Astrocyte (in vitro differentiated cells and primary cell): ENCODE measurements at regions not wholly inside any gene's neighbourhood (a gene's known extent, or its start where the extent isn't known, plus 50 kb on each side); places are given as distances from the start of the nearest gene placed in this dataset.

Experiments used
- CTCF ChIP-seq: IDR thresholded peaks from 2 replicates; pipeline ENCODE4 v1.5.1; 2011; ENCODE audit warnings: low read depth, mild to moderate bottlenecking, inconsistent platforms, low read length, moderate library complexity; ENCODE audit not compliant: insufficient read depth
- EZH2 ChIP-seq: IDR thresholded peaks from 2 replicates; pipeline ENCODE4 v1.6.1; 2012; ENCODE audit warnings: mild to moderate bottlenecking, low read length, inconsistent platforms; ENCODE audit not compliant: insufficient read depth

GRCh38 chr15:58327958-58328357 is 103.8 kb upstream of the LIPC start:
- TF ChIP-seq CTCF (no peak), EZH2 (no peak)
